Vagina (tissue), 2 donors: ENCODE measurements at regions not wholly inside any gene's neighbourhood (a gene's known extent, or its start where the extent isn't known, plus 50 kb on each side); places are given as distances from the start of the nearest gene placed in this dataset.
"Not testable (repeated sequence)": the region's sequence is repeated elsewhere in the genome, so short reads cannot be mapped to it uniquely, and the experiment has no call there.

Experiments
- DNase-seq, 2 donors: peaks; one replicate each; pipeline ENCODE4 v3.0.0-alpha.2; 2017; ENCODE audit errors: extremely low spot score in 2 of 2
- H3K27ac ChIP-seq: fragments of 200-600 bp; sonication (generic); one replicate; pipeline ENCODE4 v1.5.1; 2019
- H3K27me3 ChIP-seq: fragments of 200-600 bp; sonication (generic); one replicate; pipeline ENCODE4 v1.5.1; 2019
- H3K36me3 ChIP-seq, 2 donors: fragments of 200-600 bp; sonication (generic); one replicate each; pipeline ENCODE4 v1.5.1; 2017 to 2019
- H3K4me1 ChIP-seq: fragments of 200-600 bp; sonication (generic); one replicate; pipeline ENCODE4 v1.5.1; 2019
- H3K4me3 ChIP-seq, 2 donors: fragments of 200-600 bp; sonication (generic); 1 replicate in 1 of 2; 2 replicates in 1 of 2; pipeline ENCODE4 v1.5.1; 2016 to 2019
- H3K9me3 ChIP-seq: fragments of 200-600 bp; sonication (generic); one replicate; pipeline ENCODE4 v1.5.1; 2019
- CTCF ChIP-seq, 3 experiments: fragments of 450-650 bp in 2 of 3; fragments of 200-600 bp in 1 of 3; sonication (generic) in 1 of 3; IDR thresholded peaks; one replicate each; pipeline ENCODE4 v1.5.1; 2017 to 2019; ENCODE audit warnings: antibody characterized with exemption in 3 of 3, mild to moderate bottlenecking in 2 of 3, moderate library complexity in 2 of 3
- POLR2A ChIP-seq, 2 donors: fragments of 450-650 bp; IDR thresholded peaks; one replicate each; pipeline ENCODE4 v1.6.1; 2017; ENCODE audit warnings: antibody characterized with exemption in 2 of 2, mild to moderate bottlenecking in 2 of 2, moderate library complexity in 2 of 2
- POLR2AphosphoS5 ChIP-seq, 2 donors: sonication (generic); formaldehyde crosslinking; IDR thresholded peaks; one replicate each; pipeline ENCODE4 v1.9.0; 2017; ENCODE audit warnings: antibody characterized with exemption in 2 of 2, mild to moderate bottlenecking in 2 of 2, low read depth in 1 of 2; ENCODE audit not compliant: insufficient read depth in 1 of 2
- intact Hi-C: fragments of 100-400 bp; cut with DNase I; formaldehyde crosslinking; loops from one replicate; pipeline ENCODE4 v1.15.1; 2023

GRCh38 chr20:57819291-57819690 lies 109.5 kb upstream of the PMEPA1 start:
- no peak overlapping the region for H3K4me3 ChIP-seq
- TF ChIP-seq POLR2AphosphoS5 (IDR thresholded peaks at IDR 0.05; ENCODE audit: insufficient read depth in 1 of 2, low read depth in 1 of 2) (no peak), POLR2A (IDR thresholded peaks at IDR 0.05) (no peak), CTCF (IDR thresholded peaks at IDR 0.05) (no peak)
- no peaks in the 10 kb centered on the region for H3K4me1 ChIP-seq
- H3K27ac ChIP-seq: no peak overlapping the region
- H3K36me3 ChIP-seq: no peaks in the 10 kb centered on the region
- no peak for DNase-seq
- H3K27me3 ChIP-seq: no peaks in the 10 kb centered on the region
- intact Hi-C loops: no loop called here
- H3K9me3 ChIP-seq: no peaks in the 10 kb centered on the region

- no peak overlapping the region for H3K27ac ChIP-seq
- no peaks in the 10 kb centered on the region for H3K36me3 ChIP-seq
- H3K9me3 ChIP-seq: no peaks in the 10 kb centered on the region
- TF ChIP-seq CTCF (IDR thresholded peaks at IDR 0.05) (no peak), POLR2A (IDR thresholded peaks at IDR 0.05) (no peak), POLR2AphosphoS5 (IDR thresholded peaks at IDR 0.05; ENCODE audit: insufficient read depth in 1 of 2, low read depth in 1 of 2) (no peak)
- H3K27me3 ChIP-seq: no peaks in the 10 kb centered on the region
- no peaks in the 10 kb centered on the region for H3K4me1 ChIP-seq
- no peak for DNase-seq
- intact Hi-C loops: no loop called here
- no peak overlapping the region for H3K4me3 ChIP-seq
These were observed 108.8 kb upstream of the PMEPA1 start for GRCh38 chr20:57818418-57819181.

GRCh38 chr20:57815405-57815804 lies 105.6 kb upstream of the PMEPA1 start:
- intact Hi-C loops: no loop called here
- DNase-seq: no peak
- H3K36me3 ChIP-seq: no peaks in the 10 kb centered on the region

GRCh38 chr20:57814529-57814928 lies 104.7 kb upstream of the PMEPA1 start:
- intact Hi-C loops: no loop called here
- Histone ChIP-seq H3K4me3 (no peak overlapping the region), H3K27me3 (no peaks in the 10 kb centered on the region), H3K9me3 (no peaks in the 10 kb centered on the region), H3K27ac (no peak overlapping the region), H3K36me3 (no peaks in the 10 kb centered on the region), H3K4me1 (no peaks in the 10 kb centered on the region)
- TF ChIP-seq CTCF (IDR thresholded peaks at IDR 0.05) (no peak), POLR2A (IDR thresholded peaks at IDR 0.05) (no peak), POLR2AphosphoS5 (IDR thresholded peaks at IDR 0.05; ENCODE audit: insufficient read depth in 1 of 2, low read depth in 1 of 2) (no peak)
- no peak for DNase-seq

More at GRCh38 chr20:57815405-57815804, 105.6 kb upstream of the PMEPA1 start:
- Histone ChIP-seq H3K27ac (no peak overlapping the region), H3K4me1 (no peaks in the 10 kb centered on the region), H3K4me3 (no peak overlapping the region), H3K27me3 (no peaks in the 10 kb centered on the region), H3K9me3 (no peaks in the 10 kb centered on the region)
- TF ChIP-seq POLR2A (IDR thresholded peaks at IDR 0.05): no peak
- TF ChIP-seq CTCF (IDR thresholded peaks at IDR 0.05): no peak
- TF ChIP-seq POLR2AphosphoS5 (IDR thresholded peaks at IDR 0.05; ENCODE audit: insufficient read depth in 1 of 2, low read depth in 1 of 2): no peak

GRCh38 chr20:57813509-57814269 lies 103.9 kb upstream of the PMEPA1 start:
- TF ChIP-seq POLR2AphosphoS5 (IDR thresholded peaks at IDR 0.05; ENCODE audit: insufficient read depth in 1 of 2, low read depth in 1 of 2): no peak
- no peak for TF ChIP-seq POLR2A (IDR thresholded peaks at IDR 0.05)
- no peak for TF ChIP-seq CTCF (IDR thresholded peaks at IDR 0.05)

GRCh38 chr20:57812632-57813031 lies 102.8 kb upstream of the PMEPA1 start:
- intact Hi-C loops, H3K27ac ChIP-seq, H3K4me3 ChIP-seq, H3K9me3 ChIP-seq, DNase-seq, H3K4me1 ChIP-seq, H3K27me3 ChIP-seq, H3K36me3 ChIP-seq: not testable (repeated sequence)

More at GRCh38 chr20:57813509-57814269, 103.9 kb upstream of the PMEPA1 start:
- Histone ChIP-seq H3K36me3 (no peaks in the 10 kb centered on the region), H3K27ac (no peak overlapping the region), H3K27me3 (no peaks in the 10 kb centered on the region), H3K9me3 (no peaks in the 10 kb centered on the region), H3K4me1 (no peaks in the 10 kb centered on the region), H3K4me3 (no peak overlapping the region)
- DNase-seq: no peak
- intact Hi-C loops: no loop called here
